T follicular helper cell (primary cell): ENCODE measurements at regions not wholly inside any gene's neighbourhood (a gene's known extent, or its start where the extent isn't known, plus 50 kb on each side); places are given as distances from the start of the nearest gene placed in this dataset.
A peak's percentile ranks its signal among the peaks of the same experiment; 100 is the strongest.

ENCODE experiments used
- DNase-seq: peaks from one replicate; pipeline ENCODE4 v3.0.0-alpha.2; 2020; ENCODE audit warnings: low read depth

GRCh38 chr7:35581605-35582210 lies 113.2 kb downstream of the HERPUD2 start:
- no peak for DNase-seq

GRCh38 chr7:35576031-35576573 lies 118.8 kb downstream of the HERPUD2 start:
- no peak for DNase-seq

GRCh38 chr7:35571611-35572240 lies 123.2 kb downstream of the HERPUD2 start:
- DNase-seq: no peak

GRCh38 chr7:35570937-35571336 lies 124.0 kb downstream of the HERPUD2 start:
- DNase-seq: no peak

- no peak for DNase-seq
These were observed 129.0 kb downstream of the HERPUD2 start for GRCh38 chr7:35565927-35566326.

GRCh38 chr7:35558841-35559240 lies 136.1 kb downstream of the HERPUD2 start:
- DNase-seq: no peak

- no peak for DNase-seq
These were observed 138.1 kb downstream of the HERPUD2 start for GRCh38 chr7:35556515-35557471.

- DNase-seq: no peak
These were observed 139.0 kb downstream of the HERPUD2 start for GRCh38 chr7:35555934-35556333.

- no peak for DNase-seq
These were observed 139.5 kb downstream of the HERPUD2 start for GRCh38 chr7:35555386-35555785.

GRCh38 chr7:35553519-35553918 lies 141.4 kb downstream of the HERPUD2 start:
- DNase-seq: no peak

- DNase-seq: no peak
These were observed 142.2 kb downstream of the HERPUD2 start for GRCh38 chr7:35552691-35553090.

- DNase-seq: no peak
These were observed 143.4 kb downstream of the HERPUD2 start for GRCh38 chr7:35551321-35552081.

- DNase-seq: no peak
These were observed 144.1 kb downstream of the HERPUD2 start for GRCh38 chr7:35550831-35551230.

- DNase-seq: no peak
These were observed 145.2 kb downstream of the HERPUD2 start for GRCh38 chr7:35549781-35550180.

GRCh38 chr7:35548291-35548690 lies 146.6 kb downstream of the HERPUD2 start:
- DNase-seq: no peak

- DNase-seq: no peak
These were observed 148.1 kb downstream of the HERPUD2 start for GRCh38 chr7:35546691-35547429.

GRCh38 chr7:35545831-35546230 lies 149.1 kb downstream of the HERPUD2 start:
- no peak for DNase-seq

- no peak for DNase-seq
These were observed 150.8 kb downstream of the HERPUD2 start for GRCh38 chr7:35544028-35544742.

GRCh38 chr7:35537067-35538023 lies 157.6 kb downstream of the HERPUD2 start:
- peak; percentile 63 for DNase-seq
